GM12878 (cell line): ENCODE measurements at regions not wholly inside any gene's neighbourhood (a gene's known extent, or its start where the extent isn't known, plus 50 kb on each side); places are given as distances from the start of the nearest gene placed in this dataset.

Experiments
- JUNB ChIP-seq: IDR thresholded peaks from 2 replicates; pipeline ENCODE4 v1.6.1; 2016; ENCODE audit warnings: antibody characterized with exemption, mild to moderate bottlenecking
- KAT2A ChIP-seq: conservative IDR thresholded peaks from 2 replicates; pipeline ENCODE4 v1.6.1; 2011; ENCODE audit warnings: low read depth, low read length; ENCODE audit not compliant: control insufficient read depth
- RCOR1 ChIP-seq: conservative IDR thresholded peaks from 2 replicates; pipeline ENCODE4 v1.6.1; 2012; ENCODE audit warnings: low read depth, low read length, improper control_type of control experiment
- TF ChIP-seq, protein P1 (sequence below), 3 experiments: IDR thresholded peaks in 2 of 3; conservative IDR thresholded peaks in 1 of 3; 2 replicates each; pipeline ENCODE4 v1.5.1; 2011; ENCODE audit warnings: low read depth in 3 of 3, low read length in 3 of 3, mild to moderate bottlenecking in 3 of 3, control low read depth in 2 of 3, moderate library complexity in 2 of 3, inconsistent platforms in 1 of 3, mixed read lengths in 1 of 3; ENCODE audit not compliant: control insufficient read depth in 2 of 3, insufficient read depth in 1 of 3; ENCODE audit errors: extremely low read depth in 1 of 3

- TF ChIP-seq, protein P1, sequence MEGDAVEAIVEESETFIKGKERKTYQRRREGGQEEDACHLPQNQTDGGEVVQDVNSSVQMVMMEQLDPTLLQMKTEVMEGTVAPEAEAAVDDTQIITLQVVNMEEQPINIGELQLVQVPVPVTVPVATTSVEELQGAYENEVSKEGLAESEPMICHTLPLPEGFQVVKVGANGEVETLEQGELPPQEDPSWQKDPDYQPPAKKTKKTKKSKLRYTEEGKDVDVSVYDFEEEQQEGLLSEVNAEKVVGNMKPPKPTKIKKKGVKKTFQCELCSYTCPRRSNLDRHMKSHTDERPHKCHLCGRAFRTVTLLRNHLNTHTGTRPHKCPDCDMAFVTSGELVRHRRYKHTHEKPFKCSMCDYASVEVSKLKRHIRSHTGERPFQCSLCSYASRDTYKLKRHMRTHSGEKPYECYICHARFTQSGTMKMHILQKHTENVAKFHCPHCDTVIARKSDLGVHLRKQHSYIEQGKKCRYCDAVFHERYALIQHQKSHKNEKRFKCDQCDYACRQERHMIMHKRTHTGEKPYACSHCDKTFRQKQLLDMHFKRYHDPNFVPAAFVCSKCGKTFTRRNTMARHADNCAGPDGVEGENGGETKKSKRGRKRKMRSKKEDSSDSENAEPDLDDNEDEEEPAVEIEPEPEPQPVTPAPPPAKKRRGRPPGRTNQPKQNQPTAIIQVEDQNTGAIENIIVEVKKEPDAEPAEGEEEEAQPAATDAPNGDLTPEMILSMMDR (IDR thresholded peaks at IDR 0.05 in 2 of 3, conservative IDR thresholded peaks at IDR 0.05 in 1 of 3; ENCODE audit: control insufficient read depth in 2 of 3, extremely low read depth in 1 of 3, insufficient read depth in 1 of 3, low read depth in 3 of 3, low read length in 3 of 3): no peak
- no peak for TF ChIP-seq JUNB
- TF ChIP-seq KAT2A: no peak
- TF ChIP-seq RCOR1: no peak
Observed at GRCh38 chr7:155211761-155212160, 85.9 kb upstream of the INSIG1 start.
